Keratinocyte (primary cell): ENCODE measurements at regions not wholly inside any gene's neighbourhood (a gene's known extent, or its start where the extent isn't known, plus 50 kb on each side); places are given as distances from the start of the nearest gene placed in this dataset.

Experiments used
- EZH2 ChIP-seq: IDR thresholded peaks from one replicate; pipeline ENCODE4 v1.6.1; 2012; ENCODE audit warnings: inconsistent platforms, mild to moderate bottlenecking, low read length, moderate library complexity
- TF ChIP-seq, protein P1 (sequence below), 3 experiments: IDR thresholded peaks in 1 of 3; conservative IDR thresholded peaks in 1 of 3; optimal IDR thresholded peaks in 1 of 3; 2 replicates in 2 of 3; 3 replicates in 1 of 3; pipeline versions ENCODE3 to v1.5.1; 2011; ENCODE audit warnings: low read length in 3 of 3, mild to moderate bottlenecking in 3 of 3, moderate library complexity in 2 of 3, control low read depth in 1 of 3, inconsistent platforms in 1 of 3; ENCODE audit not compliant: insufficient read depth in 2 of 3; ENCODE audit errors: extremely low read depth in 1 of 3

DNA sequence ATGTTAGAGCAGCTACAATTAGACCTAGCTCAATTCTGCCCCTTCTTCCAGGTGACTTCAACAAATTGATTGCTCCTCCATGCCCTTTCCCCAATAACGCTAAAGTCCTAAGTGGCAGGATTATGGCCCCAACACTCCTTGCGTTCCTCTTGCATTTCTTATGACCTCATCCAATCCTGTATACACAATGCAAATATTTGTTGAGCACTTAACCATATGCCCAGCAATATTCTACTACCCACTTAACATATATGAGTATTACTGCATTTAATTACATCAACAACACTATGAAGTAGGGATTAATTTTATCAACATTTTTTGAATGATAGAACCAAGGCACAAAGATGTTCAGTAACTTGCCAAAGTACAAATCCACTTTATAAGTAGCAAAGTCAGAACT lies 54.2 kb upstream of the ACVR2A start:
- TF ChIP-seq, protein P1, sequence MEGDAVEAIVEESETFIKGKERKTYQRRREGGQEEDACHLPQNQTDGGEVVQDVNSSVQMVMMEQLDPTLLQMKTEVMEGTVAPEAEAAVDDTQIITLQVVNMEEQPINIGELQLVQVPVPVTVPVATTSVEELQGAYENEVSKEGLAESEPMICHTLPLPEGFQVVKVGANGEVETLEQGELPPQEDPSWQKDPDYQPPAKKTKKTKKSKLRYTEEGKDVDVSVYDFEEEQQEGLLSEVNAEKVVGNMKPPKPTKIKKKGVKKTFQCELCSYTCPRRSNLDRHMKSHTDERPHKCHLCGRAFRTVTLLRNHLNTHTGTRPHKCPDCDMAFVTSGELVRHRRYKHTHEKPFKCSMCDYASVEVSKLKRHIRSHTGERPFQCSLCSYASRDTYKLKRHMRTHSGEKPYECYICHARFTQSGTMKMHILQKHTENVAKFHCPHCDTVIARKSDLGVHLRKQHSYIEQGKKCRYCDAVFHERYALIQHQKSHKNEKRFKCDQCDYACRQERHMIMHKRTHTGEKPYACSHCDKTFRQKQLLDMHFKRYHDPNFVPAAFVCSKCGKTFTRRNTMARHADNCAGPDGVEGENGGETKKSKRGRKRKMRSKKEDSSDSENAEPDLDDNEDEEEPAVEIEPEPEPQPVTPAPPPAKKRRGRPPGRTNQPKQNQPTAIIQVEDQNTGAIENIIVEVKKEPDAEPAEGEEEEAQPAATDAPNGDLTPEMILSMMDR (optimal IDR thresholded peaks at IDR 0.05 in 1 of 3, IDR thresholded peaks at IDR 0.05 in 1 of 3, conservative IDR thresholded peaks at IDR 0.05 in 1 of 3; ENCODE audit: extremely low read depth in 1 of 3, insufficient read depth in 2 of 3, low read length in 3 of 3) = no peak
- TF ChIP-seq EZH2 = no peak
